ENCODE measurements at regions not wholly inside any gene's neighbourhood (a gene's known extent, or its start where the extent isn't known, plus 50 kb on each side); places are given as distances from the start of the nearest gene placed in this dataset.
"Not testable (repeated sequence)": the region's sequence is repeated elsewhere in the genome, so short reads cannot be mapped to it uniquely, and the experiment has no call there.

DNA sequence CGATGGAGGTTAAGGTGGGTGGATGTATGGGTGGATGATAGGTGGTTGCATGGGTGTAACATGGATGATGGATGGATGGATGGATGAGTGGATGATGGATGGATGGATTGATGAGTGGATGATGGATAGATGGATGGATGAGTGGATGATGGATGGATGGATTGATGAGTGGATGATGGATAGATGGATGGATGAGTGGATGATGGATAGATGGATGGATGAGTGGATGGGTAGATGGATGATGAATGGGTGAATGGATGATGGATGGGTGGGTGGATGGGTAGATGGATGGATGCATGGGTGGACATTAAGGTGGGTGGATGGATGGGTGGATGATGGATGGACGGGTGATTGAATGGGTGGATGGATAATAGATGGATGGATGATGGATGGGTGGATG lies 136.5 kb upstream of the FOXD4L5 start:
- DNase-seq (ENCODE audit: extremely low read depth, low read depth, low spot score) = not testable (repeated sequence)

DNA sequence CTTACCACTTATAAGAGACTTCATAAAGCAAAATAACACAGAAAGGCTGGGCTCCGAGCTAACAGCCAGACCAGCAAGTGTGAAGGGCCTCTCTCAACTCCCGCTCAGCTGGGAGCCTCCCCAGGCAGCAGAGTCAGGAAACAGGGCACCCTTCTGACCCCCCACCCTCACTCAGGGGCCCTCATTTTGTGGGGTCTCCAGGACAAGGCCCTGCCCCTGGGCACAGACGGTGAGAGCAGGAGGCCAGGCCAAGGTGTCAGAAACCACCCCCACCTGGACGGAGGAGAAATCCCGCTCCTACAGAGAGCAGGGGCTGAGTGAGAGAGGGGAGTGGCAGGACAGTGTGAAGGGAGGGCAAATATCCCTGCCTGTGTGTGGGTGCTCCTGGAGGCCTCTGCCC lies 135.8 kb upstream of the FOXD4L5 start:
- DNase-seq (ENCODE audit: extremely low read depth, low read depth, low spot score) = no peak

DNA sequence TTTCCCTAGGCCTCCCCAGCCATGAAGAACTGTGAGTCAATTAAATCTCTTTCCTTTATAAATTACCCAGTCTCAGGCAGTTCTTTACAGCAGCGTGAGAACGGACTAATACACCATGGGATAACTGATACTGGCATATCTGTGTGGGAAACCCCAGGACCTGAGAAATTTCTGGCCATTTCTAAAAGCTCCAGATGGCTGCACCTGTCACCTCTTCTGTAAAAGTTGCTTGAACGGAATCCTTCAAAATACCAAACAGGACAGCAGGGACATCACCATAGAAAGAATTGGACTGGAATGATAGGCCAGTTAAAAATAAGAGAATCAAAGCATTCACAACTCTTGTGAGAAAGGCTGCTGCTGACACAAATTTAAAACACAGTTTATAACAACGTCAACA lies 134.0 kb upstream of the FOXD4L5 start:
- not testable (repeated sequence) for DNase-seq (ENCODE audit: extremely low read depth, low read depth, low spot score)

DNA sequence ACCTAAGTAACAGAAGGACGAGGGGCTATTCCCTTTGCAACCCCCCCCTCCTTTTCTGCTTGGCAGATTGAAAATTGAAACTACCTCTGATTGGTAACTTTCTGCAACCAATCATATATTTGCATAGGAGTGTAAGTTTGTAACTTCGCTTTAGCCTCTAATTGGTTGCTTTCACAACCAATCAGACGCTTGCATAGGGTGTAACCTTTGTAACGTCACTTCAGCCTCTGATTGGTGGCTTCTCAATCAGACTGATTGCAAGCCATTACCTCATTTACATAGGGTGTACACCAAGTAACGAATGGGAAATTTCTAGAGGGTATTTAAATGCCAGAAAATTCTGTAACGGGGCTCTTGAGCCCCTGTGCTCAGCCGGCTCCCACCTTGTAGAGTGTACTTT lies 131.9 kb upstream of the FOXD4L5 start:
- not testable (repeated sequence) for DNase-seq (ENCODE audit: extremely low read depth, low read depth, low spot score)

DNA sequence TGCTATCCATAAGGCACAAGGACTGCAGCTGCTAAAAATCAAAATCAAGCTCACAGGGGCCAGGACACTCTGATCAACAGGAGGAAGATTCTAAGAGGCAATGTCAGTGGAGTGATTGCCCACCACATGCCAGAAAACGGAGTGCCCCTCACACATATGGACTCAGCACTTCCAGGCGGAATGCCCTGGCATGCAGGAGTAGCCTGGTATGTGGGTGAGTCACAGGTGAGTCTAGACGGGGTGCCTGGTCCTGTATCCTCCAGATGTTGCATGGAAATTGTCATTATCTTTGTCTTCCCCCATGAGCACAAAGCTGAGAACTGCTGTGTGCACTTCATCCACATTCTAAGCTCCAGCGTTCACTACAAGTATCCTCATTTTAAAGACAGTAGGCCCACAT lies 129.2 kb upstream of the FOXD4L5 start:
- DNase-seq (ENCODE audit: extremely low read depth, low read depth, low spot score) = not testable (repeated sequence)

DNA sequence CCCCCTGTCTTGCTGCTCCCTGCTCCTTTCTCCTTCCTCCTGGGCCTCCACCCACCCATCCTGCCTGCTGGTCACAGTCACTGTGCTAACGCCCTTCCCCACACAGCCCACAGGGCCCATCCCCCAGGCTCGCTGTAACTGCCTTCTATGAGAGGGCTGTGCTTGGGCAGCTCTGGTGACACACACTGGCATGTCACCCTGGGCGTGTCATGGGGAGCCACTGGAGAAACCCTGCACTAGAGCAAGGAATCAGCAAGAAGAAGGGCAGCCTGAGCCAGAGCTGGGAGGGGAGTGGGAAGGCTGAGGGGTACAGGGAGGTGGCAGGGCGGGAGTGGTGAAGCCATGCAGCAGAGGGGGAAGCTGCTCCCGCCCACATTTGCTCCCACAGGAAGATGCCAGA lies 128.4 kb upstream of the FOXD4L5 start:
- not testable (repeated sequence) for DNase-seq (ENCODE audit: extremely low read depth, low read depth, low spot score)

DNA sequence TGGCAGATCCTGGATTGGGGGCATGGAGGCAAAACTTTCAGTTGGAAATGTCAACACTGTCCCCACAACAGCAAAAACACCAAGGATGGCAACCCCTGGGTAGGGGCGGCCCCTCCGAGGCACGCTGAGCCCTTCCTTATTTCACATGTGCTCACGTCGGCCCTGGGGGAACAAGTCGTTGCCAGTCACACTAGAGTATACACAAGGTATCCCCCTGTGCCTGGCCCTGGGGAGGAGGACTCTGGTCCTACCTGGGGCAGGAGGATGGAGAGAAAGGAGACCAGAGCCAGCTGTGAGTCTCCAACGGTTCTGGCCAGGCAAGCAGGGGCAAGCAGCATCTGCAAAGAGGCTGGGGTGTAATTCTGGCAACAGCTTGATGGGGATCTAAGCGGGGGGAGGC lies 126.9 kb upstream of the FOXD4L5 start:
- no peak for DNase-seq (ENCODE audit: extremely low read depth, low read depth, low spot score)

DNA sequence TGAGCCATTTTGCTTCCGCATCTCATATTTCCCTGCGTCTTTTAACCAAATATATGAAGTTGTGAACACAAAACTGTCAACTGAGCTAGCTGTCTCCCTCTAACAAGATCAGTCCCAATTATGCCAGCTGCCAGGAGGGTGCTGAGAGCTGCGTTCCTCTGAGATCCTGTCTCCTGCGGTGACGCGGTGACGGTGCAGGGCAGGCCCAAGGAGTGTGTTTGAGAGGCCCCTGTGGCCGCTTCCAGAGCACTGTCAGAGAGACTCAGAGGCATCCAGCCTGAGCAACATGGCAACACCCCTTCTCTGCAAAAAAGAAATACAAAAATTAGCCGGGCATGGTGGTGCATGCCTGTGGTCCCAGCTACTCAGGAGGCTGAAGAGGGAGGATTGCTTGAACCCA lies 126.3 kb upstream of the FOXD4L5 start:
- DNase-seq (ENCODE audit: extremely low read depth, low read depth, low spot score) = no peak

DNA sequence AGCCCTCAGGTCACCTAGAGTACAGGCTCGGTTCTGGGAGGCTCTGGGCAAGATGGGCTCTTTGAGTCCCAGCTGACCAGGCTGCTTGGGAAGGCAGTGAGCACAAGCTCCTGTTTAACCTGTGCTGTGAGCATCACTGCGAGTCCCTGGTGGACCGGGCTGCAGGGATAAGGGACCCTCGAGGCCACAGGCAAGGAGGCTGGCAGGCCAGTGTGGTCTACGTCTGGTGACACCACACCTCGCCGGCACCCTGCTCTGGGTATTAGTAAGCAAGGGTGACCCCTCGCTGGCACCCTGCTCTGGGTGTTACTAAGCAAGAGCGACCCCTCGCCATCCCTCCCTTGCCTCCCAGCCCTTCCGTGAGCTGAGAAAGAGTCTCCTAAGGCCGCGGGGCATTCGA lies 125.9 kb upstream of the FOXD4L5 start:
- DNase-seq (ENCODE audit: extremely low read depth, low read depth, low spot score) = no peak

DNA sequence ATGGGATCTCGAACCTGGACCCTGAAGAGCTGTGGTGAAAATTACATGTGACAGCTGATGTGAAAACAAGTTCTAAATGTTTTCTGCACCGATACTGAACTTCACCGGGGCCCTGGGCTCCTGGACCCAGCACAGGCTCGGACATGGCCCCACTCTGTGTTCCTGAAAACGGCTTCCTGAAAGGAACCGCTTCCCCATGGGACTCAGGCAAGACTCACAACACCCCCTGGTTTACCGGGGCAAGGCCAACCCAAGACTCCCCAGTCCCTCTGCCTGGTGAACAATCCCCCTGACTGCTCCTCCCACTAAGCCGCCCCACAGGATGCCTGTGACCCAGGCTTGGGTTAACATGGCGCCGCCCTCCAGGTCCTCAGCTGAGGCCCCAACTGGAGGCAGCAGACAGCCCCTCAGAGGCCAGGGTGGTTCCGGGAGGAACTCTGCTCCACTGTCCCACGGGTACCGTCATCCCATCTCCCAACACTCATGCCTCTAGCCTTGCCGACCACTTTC lies 124.5 kb upstream of the FOXD4L5 start:
- no peak for DNase-seq (ENCODE audit: extremely low read depth, low read depth, low spot score)

DNA sequence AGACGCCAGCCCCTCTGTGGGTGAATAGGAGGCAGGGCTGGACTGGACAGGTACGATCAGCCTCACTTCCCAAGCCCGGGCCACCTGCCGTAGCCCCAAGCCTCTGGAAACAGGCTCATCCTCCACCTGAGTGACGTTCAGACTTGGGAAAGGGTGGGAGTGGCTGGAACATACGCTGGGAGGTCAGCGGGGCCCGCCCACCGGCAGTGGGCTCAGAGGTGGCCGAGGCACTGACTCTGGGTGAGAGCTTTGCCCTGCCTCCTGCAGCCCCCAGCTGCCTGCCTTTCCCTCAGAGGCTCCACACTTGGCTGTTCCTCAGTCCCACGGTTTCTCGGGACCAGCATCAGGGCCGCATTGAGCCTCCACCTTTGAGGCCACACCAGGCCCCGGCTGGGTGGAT lies 123.8 kb upstream of the FOXD4L5 start:
- DNase-seq (ENCODE audit: extremely low read depth, low read depth, low spot score) = not testable (repeated sequence)

DNA sequence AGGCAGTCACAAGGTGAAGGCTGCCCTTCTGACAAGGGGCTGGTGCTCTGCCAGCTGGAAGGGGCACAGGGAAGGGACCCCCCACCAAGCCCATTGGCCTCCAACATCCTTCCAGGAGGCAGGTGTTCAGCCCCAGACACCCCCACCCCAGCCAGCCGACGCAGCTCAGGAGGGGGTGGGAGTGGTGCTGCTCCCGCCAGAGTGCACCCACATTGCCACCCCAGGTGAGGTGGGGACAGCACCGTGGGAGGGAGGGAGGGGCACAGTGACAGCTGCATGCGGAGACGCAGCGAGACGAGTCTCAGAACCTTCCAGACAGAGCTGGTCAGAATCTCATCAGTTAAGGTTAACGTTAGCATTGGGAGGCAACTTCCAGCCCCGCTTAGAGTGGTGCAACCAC lies 121.6 kb upstream of the FOXD4L5 start:
- DNase-seq (ENCODE audit: extremely low read depth, low read depth, low spot score) = not testable (repeated sequence)

DNA sequence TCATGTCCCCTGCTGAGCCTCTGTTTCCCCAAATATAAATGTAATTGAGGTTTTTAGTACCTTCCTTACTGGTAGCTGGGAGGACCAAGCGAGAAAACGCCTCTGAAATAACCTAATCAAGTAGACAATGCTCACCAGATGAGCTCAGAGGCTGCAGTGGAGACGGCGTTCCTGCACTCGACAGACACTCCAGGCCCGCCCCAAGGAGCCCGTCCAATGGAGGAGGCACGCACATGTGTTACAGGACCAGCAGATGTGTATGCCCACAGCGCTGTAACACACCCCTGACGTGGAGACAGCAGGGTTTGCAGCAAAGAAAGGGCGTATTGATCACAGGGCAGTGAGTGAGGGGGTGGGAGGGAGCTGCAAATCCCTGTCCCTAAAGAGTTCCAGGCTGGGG lies 120.8 kb upstream of the FOXD4L5 start:
- not testable (repeated sequence) for DNase-seq (ENCODE audit: extremely low read depth, low read depth, low spot score)

DNA sequence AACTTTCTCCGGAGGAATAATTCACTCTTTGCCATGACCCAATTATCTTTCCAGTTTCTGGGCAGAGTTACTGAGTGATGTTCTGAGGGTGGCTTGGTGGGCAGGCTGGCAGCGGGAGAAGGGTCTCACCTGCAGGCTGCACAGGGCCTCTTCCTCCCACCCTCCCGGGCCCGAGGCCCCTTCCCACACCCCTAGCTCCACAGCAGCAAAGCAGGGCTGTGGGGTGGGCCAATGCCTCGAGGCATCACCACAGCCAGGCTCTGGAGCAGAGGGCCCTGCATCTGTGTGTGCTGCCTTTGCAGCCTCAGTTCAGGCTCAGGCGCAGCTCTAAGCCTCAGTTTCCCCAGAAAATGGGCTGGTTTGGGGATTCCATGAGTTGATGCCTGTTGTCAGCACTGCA lies 120.2 kb upstream of the FOXD4L5 start:
- no peak for DNase-seq (ENCODE audit: extremely low read depth, low read depth, low spot score)

DNA sequence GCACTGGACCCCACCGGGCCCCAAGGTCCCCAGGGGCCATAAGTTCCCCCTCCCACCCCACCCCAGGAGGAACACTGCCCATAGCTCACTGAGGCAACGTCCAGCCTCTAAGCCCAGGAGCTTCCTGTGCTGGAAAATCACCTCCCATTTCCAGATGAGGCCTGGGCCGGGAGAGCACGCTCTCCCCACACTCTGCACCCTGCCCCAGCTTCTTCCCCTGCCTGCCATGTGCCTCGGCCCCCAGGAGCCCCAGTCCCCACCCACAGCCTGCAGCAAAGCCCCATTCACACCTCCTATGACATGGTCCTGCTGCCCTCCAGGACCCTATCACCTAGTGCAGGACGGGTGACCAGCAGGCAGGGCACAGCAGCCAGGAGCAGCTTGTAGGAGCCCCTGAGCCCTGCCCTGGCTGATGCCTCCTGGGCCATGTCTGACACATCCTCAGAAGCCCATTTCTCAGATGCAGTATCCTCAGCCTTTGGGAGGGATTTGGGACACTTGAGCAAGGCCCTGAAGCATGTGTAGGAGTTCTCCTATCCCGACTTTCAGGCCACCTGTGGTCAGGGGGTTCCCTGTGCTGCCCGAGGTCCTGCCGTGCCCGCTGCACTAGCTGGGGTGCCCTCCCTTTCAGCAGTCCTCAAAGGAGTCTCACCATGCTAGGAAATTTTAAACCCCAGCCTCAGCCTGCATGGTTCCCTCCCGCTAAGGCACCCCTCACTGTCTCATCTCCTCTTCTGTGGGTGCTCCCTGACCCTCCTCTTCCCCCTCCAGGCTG lies 119.4 kb upstream of the FOXD4L5 start:
- no peak for DNase-seq (ENCODE audit: extremely low read depth, low read depth, low spot score)

DNA sequence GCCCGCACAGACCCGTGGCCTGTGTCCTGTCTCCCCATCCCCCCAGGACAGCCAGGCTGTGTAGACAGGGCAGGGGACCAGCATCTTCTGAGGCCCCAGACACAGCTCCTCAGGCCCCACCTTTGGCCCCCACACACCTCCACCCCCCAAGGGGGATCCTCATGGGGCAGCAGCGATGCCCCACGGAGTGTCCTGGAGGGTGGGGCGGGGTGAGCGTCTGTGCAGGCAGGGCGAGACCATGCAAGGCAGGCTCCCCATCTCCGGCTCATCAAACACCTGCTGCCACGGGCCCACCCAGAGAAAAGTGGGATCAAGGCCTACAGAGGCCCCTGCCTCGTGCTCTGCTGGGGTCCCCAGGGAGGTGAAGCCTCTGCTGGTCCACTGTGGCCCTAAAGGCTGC lies 118.7 kb upstream of the FOXD4L5 start:
- no peak for DNase-seq (ENCODE audit: extremely low read depth, low read depth, low spot score)

DNA sequence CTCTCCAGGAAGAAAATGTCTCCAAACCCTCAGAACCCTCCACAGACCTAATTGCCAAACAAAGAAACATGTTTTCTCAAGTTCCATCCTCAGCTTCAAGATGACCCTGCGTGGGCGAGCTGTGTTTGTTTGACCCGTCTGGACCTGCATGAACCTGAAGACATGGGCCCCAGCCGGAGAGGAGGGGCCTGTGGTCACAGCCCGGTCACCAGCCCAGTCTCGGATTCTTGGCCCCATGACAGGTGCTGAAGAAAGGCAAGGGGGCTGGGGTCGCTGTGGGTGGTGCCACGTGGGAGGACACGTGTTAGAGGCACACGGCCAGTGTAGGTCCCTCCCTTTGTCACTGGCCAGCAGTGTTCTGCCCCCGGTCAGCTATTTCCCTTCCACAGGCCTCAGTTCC lies 118.1 kb upstream of the FOXD4L5 start:
- DNase-seq (ENCODE audit: extremely low read depth, low read depth, low spot score) = not testable (repeated sequence)

DNA sequence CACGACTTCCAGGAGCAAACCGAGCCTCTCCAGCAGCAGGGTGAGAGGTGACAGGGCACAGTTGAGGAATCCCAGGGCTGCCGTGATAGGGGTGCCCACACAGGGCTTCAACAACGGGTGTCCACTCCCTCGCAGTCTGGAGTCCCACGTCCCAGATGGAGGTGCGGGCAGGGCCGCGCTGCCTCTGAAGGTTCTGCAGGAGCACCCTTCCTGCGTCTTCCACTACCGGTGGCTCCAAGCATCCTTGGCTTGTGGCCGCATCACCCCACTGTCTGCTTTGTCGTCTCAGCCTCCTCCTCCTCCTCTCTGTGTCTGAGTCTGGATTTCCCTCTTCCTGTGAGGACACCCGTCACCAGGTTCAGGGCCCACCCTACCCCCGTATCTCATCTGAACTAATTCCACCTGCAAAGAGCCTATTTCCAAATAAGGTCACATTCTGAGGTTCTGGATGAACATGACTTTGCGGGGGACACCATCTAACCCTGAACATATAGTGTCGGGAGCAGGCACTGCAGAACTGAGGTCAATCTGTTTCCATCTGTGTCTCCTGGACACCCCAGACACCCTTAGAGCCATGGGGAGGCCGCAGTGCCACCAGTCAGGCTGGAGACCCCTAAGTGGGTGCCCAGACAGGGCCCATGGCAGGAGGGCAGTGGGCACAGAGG lies 117.3 kb upstream of the FOXD4L5 start:
- not testable (repeated sequence) for DNase-seq (ENCODE audit: extremely low read depth, low read depth, low spot score)

DNA sequence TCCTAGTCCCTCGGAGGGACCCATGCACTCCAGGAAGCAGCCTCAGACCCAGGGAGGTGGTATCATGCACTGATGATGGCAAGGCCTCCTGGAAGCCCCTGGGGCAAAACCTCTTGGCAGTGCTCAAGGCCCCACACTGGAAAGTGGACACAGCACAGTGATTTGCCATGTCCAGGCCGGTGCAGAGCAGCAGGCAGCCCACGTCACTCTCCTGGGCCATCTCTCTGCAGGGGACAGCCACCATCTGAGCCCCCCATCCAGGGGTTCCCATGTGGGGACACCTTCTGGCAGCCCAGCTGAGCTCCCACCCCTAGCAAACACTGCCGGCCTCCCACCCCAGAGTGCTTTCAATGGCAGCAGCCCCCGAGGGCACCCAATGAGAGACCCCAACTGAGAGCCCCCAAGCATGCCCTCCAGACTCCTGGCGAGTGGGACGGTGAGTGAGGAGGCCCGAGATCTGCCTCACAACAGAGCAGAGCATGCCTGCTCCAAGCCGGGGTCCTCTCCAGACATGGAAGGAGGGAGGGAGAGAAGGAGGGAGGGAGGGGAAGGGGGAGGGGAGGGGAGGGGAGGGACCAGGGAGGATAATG lies 116.5 kb upstream of the FOXD4L5 start:
- DNase-seq (ENCODE audit: extremely low read depth, low read depth, low spot score) = not testable (repeated sequence)

DNA sequence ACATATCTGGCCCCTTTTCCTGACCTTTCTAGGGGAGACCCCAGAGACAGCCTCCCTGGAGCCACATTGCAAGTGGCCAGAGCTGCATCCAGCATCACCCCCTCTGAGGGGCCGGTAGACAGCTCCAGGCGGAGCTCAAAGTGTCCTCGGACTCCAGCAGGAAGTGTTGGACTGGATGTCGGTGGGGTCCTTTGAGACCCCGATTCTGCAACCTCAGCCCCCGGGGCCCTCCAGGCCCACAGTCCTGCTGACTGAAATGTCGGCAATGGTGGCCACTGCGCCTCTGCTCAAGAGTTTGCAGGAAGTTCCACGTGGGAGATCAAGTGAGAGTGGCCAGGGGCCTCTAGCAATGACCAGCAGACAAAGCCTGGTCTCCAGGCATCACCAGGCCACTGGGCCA lies 115.9 kb upstream of the FOXD4L5 start:
- DNase-seq (ENCODE audit: extremely low read depth, low read depth, low spot score) = no peak

DNA sequence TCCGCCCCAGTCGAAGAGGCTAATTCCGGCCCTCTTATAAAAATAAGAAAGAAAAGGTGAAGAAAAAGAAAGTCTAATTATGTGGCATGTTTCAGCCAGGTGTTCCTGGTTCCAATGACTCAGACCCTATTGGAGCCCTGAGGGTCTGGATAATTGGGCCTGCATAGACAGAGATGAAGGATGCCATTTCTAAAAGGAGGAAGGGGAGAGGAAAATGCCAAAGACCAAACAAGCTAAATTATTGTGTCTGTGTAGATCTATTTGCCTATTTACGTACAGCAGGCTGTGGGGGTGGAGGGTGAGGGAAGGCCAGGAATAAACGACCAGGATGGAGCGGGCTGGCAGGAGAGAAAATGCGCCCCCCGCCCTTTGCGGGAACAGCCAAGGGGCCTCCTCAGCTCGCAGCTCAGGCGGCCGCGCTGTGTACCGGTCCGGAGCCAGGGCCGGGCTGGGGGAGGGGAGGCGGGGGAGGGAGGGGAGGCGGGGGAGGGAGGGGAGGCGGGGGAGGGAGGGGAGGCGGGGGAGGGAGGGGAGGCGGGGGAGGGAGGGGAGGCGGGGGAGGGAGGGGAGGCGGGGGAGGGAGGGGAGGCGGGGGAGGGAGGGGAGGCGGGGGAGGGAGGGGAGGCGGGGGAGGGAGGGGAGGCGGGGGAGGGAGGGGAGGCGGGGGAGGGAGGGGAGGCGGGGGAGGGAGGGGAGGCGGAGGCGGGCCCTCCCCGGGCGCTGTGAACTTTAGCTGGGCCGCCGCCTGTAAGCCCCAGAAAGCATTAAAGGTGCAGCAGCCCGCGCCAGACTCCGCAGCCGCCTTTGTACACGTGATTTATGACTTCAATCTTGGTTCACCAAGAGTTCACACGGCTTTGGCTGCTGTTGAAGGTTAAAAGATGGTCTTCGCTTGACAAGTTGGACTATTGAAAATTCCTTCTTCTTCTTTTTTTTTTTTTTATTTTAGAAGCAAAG lies 113.0 kb upstream of the FOXD4L5 start:
- DNase-seq (ENCODE audit: extremely low read depth, low read depth, low spot score) = not testable (repeated sequence)

All from glomerular endothelial cell (primary cell).